Gastroesophageal sphincter (tissue), 3 donors: ENCODE measurements at regions not wholly inside any gene's neighbourhood (a gene's known extent, or its start where the extent isn't known, plus 50 kb on each side); places are given as distances from the start of the nearest gene placed in this dataset.

ENCODE experiments used
- CTCF ChIP-seq, 4 experiments: fragments of 200-600 bp in 2 of 4; fragments of 450-650 bp in 2 of 4; sonication (generic) in 1 of 4; IDR thresholded peaks; one replicate each; pipeline ENCODE4 v1.5.1; 2017 to 2019; ENCODE audit warnings: antibody characterized with exemption in 4 of 4, mild to moderate bottlenecking in 2 of 4, moderate library complexity in 2 of 4
- EP300 ChIP-seq: sonication (generic); formaldehyde crosslinking; IDR thresholded peaks from one replicate; pipeline ENCODE4 v1.6.1; 2017; ENCODE audit warnings: antibody characterized with exemption, mild to moderate bottlenecking
- POLR2A ChIP-seq, 2 donors: fragments of 450-650 bp; IDR thresholded peaks; one replicate each; pipeline ENCODE4 v1.6.1; 2017; ENCODE audit warnings: antibody characterized with exemption in 2 of 2, mild to moderate bottlenecking in 2 of 2, moderate library complexity in 1 of 2
- POLR2AphosphoS5 ChIP-seq: sonication (generic); formaldehyde crosslinking; IDR thresholded peaks from one replicate; pipeline ENCODE4 v1.6.1; 2017; ENCODE audit warnings: antibody characterized with exemption

GRCh38 chr9:16158093-16158492 lies 605.2 kb downstream of the CCDC171 start:
- TF ChIP-seq POLR2A (IDR thresholded peaks at IDR 0.05) (no peak), CTCF (IDR thresholded peaks at IDR 0.05) (no peak), POLR2AphosphoS5 (no peak), EP300 (no peak)
